ENCODE measurements at regions not wholly inside any gene's neighbourhood (a gene's known extent, or its start where the extent isn't known, plus 50 kb on each side); places are given as distances from the start of the nearest gene placed in this dataset.

- TF ChIP-seq POLR2A (IDR thresholded peaks at IDR 0.05): no peak
- no peak for TF ChIP-seq CTCF (IDR thresholded peaks at IDR 0.05)
Measured at GRCh38 chr9:18229992-18230676, 243.8 kb upstream of the ADAMTSL1 start.

Measured in esophagus squamous epithelium (tissue), 4 donors.